ENCODE measurements at regions not wholly inside any gene's neighbourhood (a gene's known extent, or its start where the extent isn't known, plus 50 kb on each side); places are given as distances from the start of the nearest gene placed in this dataset.

DNA sequence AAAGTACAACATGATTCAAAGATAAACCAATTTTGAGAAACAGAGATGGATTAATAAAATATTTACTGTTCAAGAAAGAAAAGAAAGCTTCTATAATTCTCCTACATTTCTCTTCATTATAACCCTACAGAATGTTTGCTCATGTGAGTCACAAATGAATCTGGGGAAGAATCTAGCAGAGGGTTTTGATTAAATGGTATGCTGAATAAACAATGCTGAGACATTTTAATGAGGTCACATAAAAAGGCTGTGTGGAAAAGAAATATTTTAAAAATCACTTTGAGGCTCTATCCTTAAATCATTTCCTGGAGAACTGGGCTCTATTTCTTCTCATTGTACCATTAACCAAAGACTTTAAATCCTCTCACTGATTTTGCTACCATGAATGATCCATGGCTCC is 727.7 kb downstream of the NTRK3 start:
- no TSS peak for BruUV-seq (replicated peaks)
- H3K27ac ChIP-seq (ENCODE audit: low read depth, low read length, poor library complexity, severe bottlenecking) = no peak overlapping the region
- no peaks in the 10 kb centered on the region for H3K9me3 ChIP-seq (ENCODE audit: low read length)
- TF ChIP-seq, protein P1, sequence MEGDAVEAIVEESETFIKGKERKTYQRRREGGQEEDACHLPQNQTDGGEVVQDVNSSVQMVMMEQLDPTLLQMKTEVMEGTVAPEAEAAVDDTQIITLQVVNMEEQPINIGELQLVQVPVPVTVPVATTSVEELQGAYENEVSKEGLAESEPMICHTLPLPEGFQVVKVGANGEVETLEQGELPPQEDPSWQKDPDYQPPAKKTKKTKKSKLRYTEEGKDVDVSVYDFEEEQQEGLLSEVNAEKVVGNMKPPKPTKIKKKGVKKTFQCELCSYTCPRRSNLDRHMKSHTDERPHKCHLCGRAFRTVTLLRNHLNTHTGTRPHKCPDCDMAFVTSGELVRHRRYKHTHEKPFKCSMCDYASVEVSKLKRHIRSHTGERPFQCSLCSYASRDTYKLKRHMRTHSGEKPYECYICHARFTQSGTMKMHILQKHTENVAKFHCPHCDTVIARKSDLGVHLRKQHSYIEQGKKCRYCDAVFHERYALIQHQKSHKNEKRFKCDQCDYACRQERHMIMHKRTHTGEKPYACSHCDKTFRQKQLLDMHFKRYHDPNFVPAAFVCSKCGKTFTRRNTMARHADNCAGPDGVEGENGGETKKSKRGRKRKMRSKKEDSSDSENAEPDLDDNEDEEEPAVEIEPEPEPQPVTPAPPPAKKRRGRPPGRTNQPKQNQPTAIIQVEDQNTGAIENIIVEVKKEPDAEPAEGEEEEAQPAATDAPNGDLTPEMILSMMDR (conservative IDR thresholded peaks at IDR 0.05; ENCODE audit: low read length) = no peak
- TF ChIP-seq EZH2phosphoT487 (IDR thresholded peaks at IDR 0.05; ENCODE audit: borderline replicate concordance, low read depth, low read length) = no peak
- no peaks in the 10 kb centered on the region for H3K9me2 ChIP-seq (ENCODE audit: insufficient read depth, low read length)
- no peaks in the 10 kb centered on the region for H3K36me3 ChIP-seq (ENCODE audit: insufficient read depth, low read length)
- CTCF ChIA-PET (ENCODE audit: unreplicated experiment) = no interaction called here
- no peak for DNase-seq (ENCODE audit: low spot score)
- no peak overlapping the region for H3K4me3 ChIP-seq (ENCODE audit: low read depth, low read length, poor library complexity, severe bottlenecking)
- H2AFZ ChIP-seq (ENCODE audit: low read length) = no peak overlapping the region
- H3K4me2 ChIP-seq (ENCODE audit: low read length) = no peak overlapping the region
- H3K4me1 ChIP-seq (ENCODE audit: insufficient read depth, low read length, poor library complexity, severe bottlenecking) = no peaks in the 10 kb centered on the region
- H4K20me1 ChIP-seq (ENCODE audit: insufficient read depth, low read length) = no peaks in the 10 kb centered on the region
- H3K79me2 ChIP-seq (ENCODE audit: insufficient read depth, low read depth, low read length) = no peaks in the 10 kb centered on the region
- POLR2A ChIA-PET = interaction anchor here (0.6 kb wide), 1 partner anchor 351 kb away, joined by 3 read pairs; no protein-coding TSS in a partner anchor
- intact Hi-C loops (cut with micrococcal nuclease; ENCODE audit: unreplicated experiment) = no loop called here

DNA sequence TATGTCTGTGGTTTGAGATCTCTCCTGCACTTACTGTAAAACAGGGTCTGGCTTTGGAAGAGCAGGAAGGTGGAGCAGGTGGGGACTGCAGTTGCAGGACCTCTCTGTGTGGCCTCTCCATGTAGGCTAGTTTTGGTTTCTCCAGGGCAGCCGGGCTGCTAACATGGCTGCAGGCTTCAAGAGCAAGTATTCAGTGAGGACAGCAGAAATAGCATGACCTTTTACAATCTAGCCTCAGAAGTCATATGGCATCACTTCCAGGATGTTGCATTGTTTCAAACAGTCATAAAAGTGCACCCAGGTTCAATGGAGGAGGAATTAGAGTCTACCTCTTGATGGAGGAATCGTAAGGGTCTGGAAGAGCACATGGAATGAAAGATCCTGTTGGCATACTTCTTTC is 728.7 kb downstream of the NTRK3 start:
- no TSS peak for BruUV-seq (replicated peaks)
- TF ChIP-seq EZH2phosphoT487 (IDR thresholded peaks at IDR 0.05; ENCODE audit: borderline replicate concordance, low read depth, low read length) = no peak

DNA sequence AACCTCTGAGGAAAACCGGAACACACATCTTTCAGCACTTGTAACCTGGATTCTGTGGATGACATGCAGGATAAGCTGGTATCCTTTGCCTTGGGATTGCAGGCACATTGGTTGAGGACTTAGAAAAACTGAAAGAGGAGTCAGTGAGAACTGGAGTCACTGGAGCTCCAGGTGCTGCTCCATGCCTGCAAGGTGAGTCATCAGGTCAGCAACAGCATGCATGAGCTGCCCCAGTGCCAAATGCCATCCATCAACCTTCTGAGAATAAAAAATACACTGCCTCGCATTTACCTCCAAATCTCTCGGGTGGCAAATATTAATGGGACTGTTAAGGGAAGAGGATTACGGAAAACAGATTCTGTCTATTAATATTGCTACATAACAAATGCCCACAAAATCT is 729.1 kb downstream of the NTRK3 start:
- POLR2A ChIA-PET = no interaction called here
- Histone ChIP-seq H3K27ac (ENCODE audit: low read depth, low read length, poor library complexity, severe bottlenecking) (no peak overlapping the region), H4K20me1 (ENCODE audit: insufficient read depth, low read length) (no peaks in the 10 kb centered on the region), H2AFZ (ENCODE audit: low read length) (no peak overlapping the region), H3K9me3 (ENCODE audit: low read length) (no peaks in the 10 kb centered on the region), H3K4me3 (ENCODE audit: low read depth, low read length, poor library complexity, severe bottlenecking) (no peak overlapping the region), H3K36me3 (ENCODE audit: insufficient read depth, low read length) (no peaks in the 10 kb centered on the region), H3K4me1 (ENCODE audit: insufficient read depth, low read length, poor library complexity, severe bottlenecking) (no peaks in the 10 kb centered on the region), H3K4me2 (ENCODE audit: low read length) (no peak overlapping the region), H3K79me2 (ENCODE audit: insufficient read depth, low read depth, low read length) (no peaks in the 10 kb centered on the region), H3K9me2 (ENCODE audit: insufficient read depth, low read length) (no peaks in the 10 kb centered on the region)
- no peak for TF ChIP-seq EZH2phosphoT487 (IDR thresholded peaks at IDR 0.05; ENCODE audit: borderline replicate concordance, low read depth, low read length)
- TF ChIP-seq, protein P1 (conservative IDR thresholded peaks at IDR 0.05; ENCODE audit: low read length) = no peak
- no peak for DNase-seq (ENCODE audit: low spot score)
- CTCF ChIA-PET (ENCODE audit: unreplicated experiment) = no interaction called here
- no TSS peak for BruUV-seq (replicated peaks)
- intact Hi-C loops (cut with micrococcal nuclease; ENCODE audit: unreplicated experiment) = no loop called here

More for the DNA sequence above, 728.7 kb downstream of the NTRK3 start:
- Histone ChIP-seq H4K20me1 (ENCODE audit: insufficient read depth, low read length) (no peaks in the 10 kb centered on the region), H3K4me3 (ENCODE audit: low read depth, low read length, poor library complexity, severe bottlenecking) (no peak overlapping the region), H3K4me2 (ENCODE audit: low read length) (no peak overlapping the region), H3K27ac (ENCODE audit: low read depth, low read length, poor library complexity, severe bottlenecking) (no peak overlapping the region), H3K9me2 (ENCODE audit: insufficient read depth, low read length) (no peaks in the 10 kb centered on the region), H3K36me3 (ENCODE audit: insufficient read depth, low read length) (no peaks in the 10 kb centered on the region), H3K4me1 (ENCODE audit: insufficient read depth, low read length, poor library complexity, severe bottlenecking) (no peaks in the 10 kb centered on the region), H2AFZ (ENCODE audit: low read length) (no peak overlapping the region), H3K9me3 (ENCODE audit: low read length) (no peaks in the 10 kb centered on the region), H3K79me2 (ENCODE audit: insufficient read depth, low read depth, low read length) (no peaks in the 10 kb centered on the region)
- ChIA-PET CTCF (ENCODE audit: unreplicated experiment) (no interaction called here), POLR2A (no interaction called here)
- intact Hi-C loops (cut with micrococcal nuclease; ENCODE audit: unreplicated experiment) = no loop called here
- DNase-seq (ENCODE audit: low spot score) = no peak

Data from OCI-LY7 (cell line).